Ureter (tissue), 1 donor: ENCODE measurements at regions not wholly inside any gene's neighbourhood (a gene's known extent, or its start where the extent isn't known, plus 50 kb on each side); places are given as distances from the start of the nearest gene placed in this dataset.

Experiments
- DNase-seq: peaks from one replicate; pipeline ENCODE4 v3.0.0-alpha.2; 2020; ENCODE audit warnings: low spot score
- donor health status: DM: yes; HTN: yes; CAD: no.

GRCh38 chr9:28320616-28321015 is 747.3 kb upstream of the C9orf72 start:
- no peak for DNase-seq

- DNase-seq, result no peak
Measured at GRCh38 chr9:28329323-28329722, 756.0 kb upstream of the C9orf72 start.

GRCh38 chr9:28332648-28333047 is 759.4 kb upstream of the C9orf72 start:
- DNase-seq, result no peak

GRCh38 chr9:28341913-28342312 is 768.6 kb upstream of the C9orf72 start:
- no peak for DNase-seq

- no peak for DNase-seq
Measured at GRCh38 chr9:28342815-28343338, 769.6 kb upstream of the C9orf72 start.

GRCh38 chr9:28363151-28363562 is 789.9 kb upstream of the C9orf72 start:
- DNase-seq, result no peak

GRCh38 chr9:28365020-28365640 is 791.8 kb upstream of the C9orf72 start:
- DNase-seq, result no peak

GRCh38 chr9:28365728-28366127 is 792.4 kb upstream of the C9orf72 start:
- no peak for DNase-seq

- DNase-seq, result no peak
Measured at GRCh38 chr9:28378231-28378630, 805.0 kb upstream of the C9orf72 start.

- DNase-seq, result no peak
Measured at GRCh38 chr9:28379082-28379481, 805.8 kb upstream of the C9orf72 start.

GRCh38 chr9:28389411-28389810 is 816.1 kb upstream of the C9orf72 start:
- no peak for DNase-seq

- no peak for DNase-seq
Measured at GRCh38 chr9:28394774-28395173, 821.5 kb upstream of the C9orf72 start.

- no peak for DNase-seq
Measured at GRCh38 chr9:28396058-28396457, 822.8 kb upstream of the C9orf72 start.

GRCh38 chr9:28407351-28407750 is 834.1 kb upstream of the C9orf72 start:
- DNase-seq, result no peak

- DNase-seq, result no peak
Measured at GRCh38 chr9:28409919-28410318, 836.6 kb upstream of the C9orf72 start.

- no peak for DNase-seq
Measured at GRCh38 chr9:28410411-28410810, 837.1 kb upstream of the C9orf72 start.

GRCh38 chr9:28413471-28413870 is 840.2 kb upstream of the C9orf72 start:
- no peak for DNase-seq

- no peak for DNase-seq
Measured at GRCh38 chr9:28423255-28423654, 850.0 kb upstream of the C9orf72 start.

- DNase-seq, result no peak
Measured at GRCh38 chr9:28435456-28435855, 862.2 kb upstream of the C9orf72 start.

- DNase-seq, result no peak
Measured at GRCh38 chr9:28439688-28440087, 866.4 kb upstream of the C9orf72 start.

- no peak for DNase-seq
Measured at GRCh38 chr9:28443461-28443860, 870.2 kb upstream of the C9orf72 start.

- no peak for DNase-seq
Measured at GRCh38 chr9:28444637-28445036, 871.4 kb upstream of the C9orf72 start.

GRCh38 chr9:28445211-28445610 is 871.9 kb upstream of the C9orf72 start:
- DNase-seq, result no peak

- no peak for DNase-seq
Measured at GRCh38 chr9:28453918-28454317, 880.6 kb upstream of the C9orf72 start.
